Breast epithelium (tissue), 3 donors: ENCODE measurements at regions not wholly inside any gene's neighbourhood (a gene's known extent, or its start where the extent isn't known, plus 50 kb on each side); places are given as distances from the start of the nearest gene placed in this dataset.

Experiments used
- POLR2AphosphoS5 ChIP-seq, 3 donors: sonication (generic); formaldehyde crosslinking; IDR thresholded peaks; one replicate each; pipeline ENCODE4 v1.6.1; 2017; ENCODE audit warnings: antibody characterized with exemption in 3 of 3
- TF ChIP-seq, protein P1 (sequence below), 3 donors: fragments of 450-650 bp; IDR thresholded peaks; one replicate each; pipeline ENCODE4 v1.5.1; 2016 to 2017; ENCODE audit warnings: antibody characterized with exemption in 3 of 3, mild to moderate bottlenecking in 3 of 3, moderate library complexity in 3 of 3

DNA sequence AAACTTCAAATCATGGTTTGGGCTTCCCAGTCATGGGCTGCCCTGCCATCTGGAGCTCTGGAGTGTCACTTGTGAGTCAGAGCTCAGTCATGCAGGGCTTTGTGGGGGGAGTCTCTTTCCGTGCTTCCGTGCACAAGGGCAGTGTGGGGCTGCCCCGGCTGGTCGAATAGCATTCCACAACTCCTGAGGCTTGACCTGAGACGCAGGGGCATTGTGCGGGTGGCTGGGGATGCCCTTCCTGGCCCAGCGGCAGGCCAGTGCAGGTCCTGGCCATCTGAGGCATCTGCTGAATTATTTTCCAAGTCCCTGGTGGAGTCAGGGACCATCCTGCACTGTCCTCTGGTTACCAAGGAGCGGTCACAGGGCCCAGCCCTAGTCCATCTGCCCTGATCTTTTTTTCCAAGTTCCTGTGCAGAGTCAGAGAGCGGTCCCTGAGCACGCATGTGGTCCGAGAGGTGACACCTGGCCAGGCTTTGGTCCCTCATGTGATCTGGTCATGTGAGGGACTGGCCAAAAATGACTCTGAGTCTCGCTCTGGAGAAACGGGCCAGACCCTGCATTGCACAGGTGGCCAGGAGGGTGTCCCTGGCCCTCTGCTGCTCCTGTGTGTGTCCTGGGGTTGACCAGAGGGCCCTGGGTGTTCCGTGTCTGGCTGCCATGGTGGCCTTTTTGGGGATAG lies 167.0 kb upstream of the ALG10B start:
- TF ChIP-seq, protein P1, sequence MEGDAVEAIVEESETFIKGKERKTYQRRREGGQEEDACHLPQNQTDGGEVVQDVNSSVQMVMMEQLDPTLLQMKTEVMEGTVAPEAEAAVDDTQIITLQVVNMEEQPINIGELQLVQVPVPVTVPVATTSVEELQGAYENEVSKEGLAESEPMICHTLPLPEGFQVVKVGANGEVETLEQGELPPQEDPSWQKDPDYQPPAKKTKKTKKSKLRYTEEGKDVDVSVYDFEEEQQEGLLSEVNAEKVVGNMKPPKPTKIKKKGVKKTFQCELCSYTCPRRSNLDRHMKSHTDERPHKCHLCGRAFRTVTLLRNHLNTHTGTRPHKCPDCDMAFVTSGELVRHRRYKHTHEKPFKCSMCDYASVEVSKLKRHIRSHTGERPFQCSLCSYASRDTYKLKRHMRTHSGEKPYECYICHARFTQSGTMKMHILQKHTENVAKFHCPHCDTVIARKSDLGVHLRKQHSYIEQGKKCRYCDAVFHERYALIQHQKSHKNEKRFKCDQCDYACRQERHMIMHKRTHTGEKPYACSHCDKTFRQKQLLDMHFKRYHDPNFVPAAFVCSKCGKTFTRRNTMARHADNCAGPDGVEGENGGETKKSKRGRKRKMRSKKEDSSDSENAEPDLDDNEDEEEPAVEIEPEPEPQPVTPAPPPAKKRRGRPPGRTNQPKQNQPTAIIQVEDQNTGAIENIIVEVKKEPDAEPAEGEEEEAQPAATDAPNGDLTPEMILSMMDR (IDR thresholded peaks at IDR 0.05) = no peak
- no peak for TF ChIP-seq POLR2AphosphoS5 (IDR thresholded peaks at IDR 0.05)
